ENCODE measurements at regions not wholly inside any gene's neighbourhood (a gene's known extent, or its start where the extent isn't known, plus 50 kb on each side); places are given as distances from the start of the nearest gene placed in this dataset.
A peak's percentile ranks its signal among the peaks of the same experiment; 100 is the strongest.
"Not testable (repeated sequence)": the region's sequence is repeated elsewhere in the genome, so short reads cannot be mapped to it uniquely, and the experiment has no call there.

DNA sequence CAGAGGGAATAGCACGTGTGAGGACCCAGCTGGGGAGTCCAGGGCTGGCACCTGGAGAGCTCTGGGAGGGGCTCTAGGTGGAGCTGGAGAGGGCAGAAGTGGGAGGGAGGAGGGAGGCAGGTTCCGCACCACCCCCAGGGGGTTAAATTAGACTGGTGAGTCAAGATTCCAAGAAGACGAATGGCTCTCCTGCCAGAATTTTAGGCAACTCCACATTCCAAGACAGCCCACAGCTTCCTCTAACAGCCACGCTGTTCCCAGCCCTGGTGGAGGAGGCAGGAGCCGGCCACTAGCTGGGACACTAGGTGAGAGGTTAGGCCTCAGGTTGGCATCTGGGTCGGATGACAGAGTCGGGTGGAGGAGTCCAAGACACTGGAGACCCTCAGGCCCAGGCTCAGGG lies 60.2 kb downstream of the TFAP2C start:
- Mint-ChIP-seq H3K4me3 (no peak overlapping the region), H3K36me3 (no peaks in the 10 kb centered on the region), H3K4me1 (ENCODE audit: low read depth in 2 of 2) (no peaks in the 10 kb centered on the region), H3K27me3 (peaks cover 0 to 4% of the 10 kb centered on the region in 2 donors), H3K9me3 (no peaks in the 10 kb centered on the region), H3K27ac (no peak overlapping the region)
- DNase-seq (ENCODE audit: low spot score) (no peak), ATAC-seq (peak in 1 of 2 donors; percentile 48)

DNA sequence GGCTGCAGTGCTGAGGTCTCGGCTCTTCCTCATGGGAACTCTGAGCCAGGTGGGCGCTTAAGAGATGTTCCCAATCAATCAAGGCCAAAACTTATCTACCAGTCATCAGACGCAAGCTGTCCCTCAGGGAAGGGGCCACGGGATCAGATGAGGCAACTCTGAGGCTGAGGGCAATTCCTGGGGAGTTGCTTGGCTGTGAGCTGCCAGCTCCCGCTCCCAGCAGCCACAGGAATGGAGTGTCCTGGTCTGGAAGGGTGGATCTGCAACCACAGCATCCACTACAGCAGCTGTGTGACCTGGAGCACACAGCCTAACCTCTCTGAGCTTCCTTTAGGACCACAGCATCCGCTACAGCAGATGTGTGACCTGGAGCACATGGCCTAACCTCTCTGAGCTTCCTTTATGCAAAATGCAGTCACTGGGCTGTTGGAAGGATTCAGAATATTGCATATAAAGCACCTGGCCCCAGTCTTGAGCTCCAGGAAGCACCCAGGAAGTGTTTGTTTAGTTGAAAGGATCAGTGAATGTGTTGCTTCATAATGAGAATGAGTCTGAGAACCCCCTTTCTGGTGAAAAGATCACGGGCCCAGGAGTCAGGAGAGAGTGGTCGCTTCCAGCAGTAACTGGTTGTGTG lies 60.9 kb downstream of the TFAP2C start:
- Mint-ChIP-seq H3K27ac (no peak overlapping the region), H3K36me3 (no peaks in the 10 kb centered on the region), H3K4me3 (no peak overlapping the region), H3K4me1 (ENCODE audit: low read depth in 2 of 2) (no peaks in the 10 kb centered on the region), H3K27me3 (peaks cover 0 to 4% of the 10 kb centered on the region in 2 donors), H3K9me3 (no peaks in the 10 kb centered on the region)
- ATAC-seq = no peak
- DNase-seq (ENCODE audit: low spot score) = no peak

DNA sequence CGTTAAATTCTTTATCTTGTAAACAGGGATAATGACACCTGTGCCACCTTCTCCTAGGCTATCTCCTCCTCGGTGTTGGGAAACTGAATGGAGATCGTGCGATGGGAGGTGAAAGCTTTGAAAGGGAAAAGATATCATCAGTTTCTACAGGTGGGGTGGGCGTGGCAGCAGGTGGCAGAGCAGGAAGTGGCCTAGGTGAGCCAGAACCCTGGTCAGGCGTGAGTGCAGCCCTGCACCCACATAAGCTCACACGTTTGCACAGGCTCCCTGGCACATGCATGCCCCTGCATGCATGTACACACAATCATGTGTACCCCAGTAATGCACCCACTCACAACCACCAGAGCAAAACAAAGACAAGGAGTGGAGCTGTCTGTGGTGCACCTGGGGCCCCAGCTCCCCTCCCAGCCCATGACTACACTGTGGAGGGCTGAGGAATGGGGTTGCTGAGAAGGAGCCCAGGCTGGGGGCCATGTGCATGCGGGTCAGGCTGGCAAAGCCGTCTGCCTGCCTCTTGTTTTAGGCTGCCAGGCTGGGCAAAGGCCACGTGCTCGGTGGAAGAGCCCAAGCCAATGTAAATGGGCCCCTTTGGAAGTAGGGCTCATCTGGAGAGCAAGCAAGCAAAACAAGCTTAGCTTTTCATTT lies 61.5 kb downstream of the TFAP2C start:
- Mint-ChIP-seq H3K4me1 (ENCODE audit: low read depth in 2 of 2) (no peaks in the 10 kb centered on the region), H3K27me3 (peaks cover 0 to 4% of the 10 kb centered on the region in 2 donors), H3K27ac (no peak overlapping the region), H3K9me3 (no peaks in the 10 kb centered on the region), H3K36me3 (no peaks in the 10 kb centered on the region), H3K4me3 (no peak overlapping the region)
- ATAC-seq (no peak), DNase-seq (ENCODE audit: low spot score) (no peak)

DNA sequence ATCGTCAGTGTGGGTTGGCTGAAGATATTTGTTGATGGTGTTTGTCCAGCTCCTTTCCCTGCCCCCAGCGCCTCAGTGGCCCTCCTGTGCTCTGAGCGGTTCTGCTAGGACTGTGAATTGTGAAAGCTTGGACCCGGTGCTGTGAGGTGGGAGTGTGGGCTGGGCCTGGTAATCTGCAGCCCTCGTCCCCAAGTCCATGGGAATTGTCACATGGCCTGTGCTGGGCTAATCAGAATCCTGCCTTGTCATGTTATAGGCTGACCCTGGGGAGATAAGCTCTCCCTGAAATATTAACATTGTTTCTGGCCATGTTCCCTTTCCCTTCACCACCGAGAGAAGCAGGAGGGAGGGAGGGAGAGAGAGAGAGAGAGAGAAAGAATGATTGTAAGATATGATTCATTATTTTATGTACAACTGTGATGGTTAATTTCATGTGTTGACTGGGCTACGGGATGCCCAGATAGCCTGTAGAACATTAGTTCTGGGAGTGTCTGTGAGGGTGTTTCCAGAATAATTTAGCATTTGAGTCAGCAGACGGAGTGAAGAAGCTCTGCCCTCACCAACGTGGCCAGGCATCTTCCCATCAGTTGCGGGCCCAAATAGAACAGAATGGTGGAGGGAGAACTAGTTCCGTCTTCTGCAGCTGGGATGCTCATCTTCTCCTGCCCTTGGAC lies 62.4 kb downstream of the TFAP2C start:
- DNase-seq (ENCODE audit: low spot score) (no peak), ATAC-seq (no peak)
- Mint-ChIP-seq H3K4me1 (ENCODE audit: low read depth in 2 of 2) (no peaks in the 10 kb centered on the region), H3K4me3 (no peak overlapping the region), H3K27me3 (peaks cover 0 to 4% of the 10 kb centered on the region in 2 donors), H3K36me3 (no peaks in the 10 kb centered on the region), H3K9me3 (no peaks in the 10 kb centered on the region), H3K27ac (no peak overlapping the region)

DNA sequence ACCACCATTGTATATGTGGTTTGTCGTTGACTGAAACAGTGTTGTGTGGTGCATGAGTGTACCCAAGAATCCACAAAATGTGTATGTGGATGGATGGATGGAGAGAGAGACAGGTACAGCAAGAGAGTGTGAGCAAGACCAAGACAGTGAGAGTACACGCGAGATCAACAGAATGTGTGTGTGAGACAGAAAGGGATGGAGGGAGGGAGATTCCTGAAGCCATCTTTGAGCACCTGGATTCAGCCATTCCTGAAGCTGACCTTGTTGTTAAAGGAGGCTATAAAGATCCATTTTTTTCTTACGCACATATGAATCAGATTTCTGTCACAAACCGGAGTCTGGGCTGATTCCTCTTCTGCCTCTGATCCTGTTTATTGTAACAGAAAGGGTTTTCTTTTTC lies 64.1 kb downstream of the TFAP2C start:
- Mint-ChIP-seq H3K27ac (no peak overlapping the region), H3K27me3 (peaks cover 0 to 4% of the 10 kb centered on the region in 2 donors), H3K4me1 (ENCODE audit: low read depth in 2 of 2) (no peaks in the 10 kb centered on the region), H3K36me3 (no peaks in the 10 kb centered on the region), H3K4me3 (no peak overlapping the region), H3K9me3 (no peaks in the 10 kb centered on the region)
- DNase-seq (ENCODE audit: low spot score) = no peak
- ATAC-seq = no peak

DNA sequence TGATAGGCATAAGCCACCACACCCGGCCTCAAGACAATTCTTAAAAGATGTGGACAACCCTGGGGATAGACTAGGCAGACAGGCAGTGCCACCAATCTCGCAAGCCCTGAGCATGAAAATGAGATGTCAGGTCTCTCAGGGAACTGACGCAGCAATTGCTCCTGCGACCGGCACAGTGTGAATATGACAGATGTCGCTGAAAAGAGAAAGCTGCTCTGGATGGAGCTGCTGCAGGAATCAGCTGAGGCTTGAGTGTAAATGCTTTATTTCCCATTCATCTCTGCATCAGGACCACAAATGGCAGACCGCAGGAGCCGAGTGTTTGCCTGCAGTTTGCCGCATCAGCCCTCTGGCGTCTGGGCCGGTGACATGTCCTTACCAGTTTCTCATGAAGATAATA lies 68.4 kb downstream of the TFAP2C start:
- Mint-ChIP-seq H3K4me1 (ENCODE audit: low read depth in 2 of 2) (no peaks in the 10 kb centered on the region), H3K9me3 (no peaks in the 10 kb centered on the region), H3K4me3 (no peak overlapping the region), H3K36me3 (no peaks in the 10 kb centered on the region), H3K27ac (no peak overlapping the region), H3K27me3 (peaks cover 0 to 8% of the 10 kb centered on the region in 2 donors)
- no peak for DNase-seq (ENCODE audit: low spot score)
- ATAC-seq = no peak

DNA sequence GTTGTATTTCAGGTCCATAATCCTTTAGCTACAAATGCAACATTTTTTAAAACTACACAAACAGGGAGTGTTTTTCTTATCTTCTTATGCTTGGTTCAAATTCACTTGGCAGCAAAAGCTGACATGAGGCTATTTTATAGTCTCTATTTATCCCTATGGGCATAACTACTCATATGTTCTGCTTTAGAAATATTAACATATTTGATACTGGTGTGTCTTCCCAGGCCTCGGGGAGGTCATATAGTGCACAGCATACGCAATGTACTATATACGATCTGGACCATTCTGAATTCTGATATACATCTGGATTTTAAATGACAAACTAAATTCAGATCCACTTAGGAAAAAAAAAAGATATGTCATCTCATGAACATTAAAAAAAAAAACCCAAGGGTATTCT lies 69.2 kb downstream of the TFAP2C start:
- H3K4me3 Mint-ChIP-seq = no peak overlapping the region
- DNase-seq (ENCODE audit: low spot score) = no peak
- H3K27me3 Mint-ChIP-seq = peaks cover 0 to 8% of the 10 kb centered on the region in 2 donors
- no peak for ATAC-seq
- no peaks in the 10 kb centered on the region for H3K4me1 Mint-ChIP-seq (ENCODE audit: low read depth in 2 of 2)
- no peak overlapping the region for H3K27ac Mint-ChIP-seq
- no peaks in the 10 kb centered on the region for H3K9me3 Mint-ChIP-seq
- H3K36me3 Mint-ChIP-seq = no peaks in the 10 kb centered on the region

DNA sequence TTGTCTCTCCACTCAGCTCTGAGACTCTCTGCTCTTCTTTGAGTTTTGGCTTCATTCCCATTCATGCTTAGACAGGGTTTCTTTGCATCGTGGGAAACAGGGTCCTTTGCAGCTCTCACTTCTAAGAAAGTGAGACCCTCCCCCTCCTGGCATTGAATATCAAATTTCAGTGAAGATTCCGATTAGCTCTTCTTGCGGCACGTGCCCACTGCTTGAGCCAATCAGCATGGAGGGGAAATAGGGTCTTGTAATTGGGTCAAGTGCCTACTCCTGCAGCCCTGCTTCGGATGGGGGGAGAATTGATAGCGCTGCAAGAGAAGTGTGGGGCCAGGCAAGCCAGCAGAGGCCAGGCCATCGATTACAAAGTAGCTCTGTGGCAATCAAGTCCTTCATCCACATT lies 69.6 kb downstream of the TFAP2C start:
- no peaks in the 10 kb centered on the region for H3K4me1 Mint-ChIP-seq (ENCODE audit: low read depth in 2 of 2)
- ATAC-seq (no peak), DNase-seq (ENCODE audit: low spot score) (no peak)
- no peaks in the 10 kb centered on the region for H3K9me3 Mint-ChIP-seq
- H3K27ac Mint-ChIP-seq = no peak overlapping the region
- H3K4me3 Mint-ChIP-seq = no peak overlapping the region
- no peaks in the 10 kb centered on the region for H3K36me3 Mint-ChIP-seq
- H3K27me3 Mint-ChIP-seq = peaks cover 0 to 8% of the 10 kb centered on the region in 2 donors

DNA sequence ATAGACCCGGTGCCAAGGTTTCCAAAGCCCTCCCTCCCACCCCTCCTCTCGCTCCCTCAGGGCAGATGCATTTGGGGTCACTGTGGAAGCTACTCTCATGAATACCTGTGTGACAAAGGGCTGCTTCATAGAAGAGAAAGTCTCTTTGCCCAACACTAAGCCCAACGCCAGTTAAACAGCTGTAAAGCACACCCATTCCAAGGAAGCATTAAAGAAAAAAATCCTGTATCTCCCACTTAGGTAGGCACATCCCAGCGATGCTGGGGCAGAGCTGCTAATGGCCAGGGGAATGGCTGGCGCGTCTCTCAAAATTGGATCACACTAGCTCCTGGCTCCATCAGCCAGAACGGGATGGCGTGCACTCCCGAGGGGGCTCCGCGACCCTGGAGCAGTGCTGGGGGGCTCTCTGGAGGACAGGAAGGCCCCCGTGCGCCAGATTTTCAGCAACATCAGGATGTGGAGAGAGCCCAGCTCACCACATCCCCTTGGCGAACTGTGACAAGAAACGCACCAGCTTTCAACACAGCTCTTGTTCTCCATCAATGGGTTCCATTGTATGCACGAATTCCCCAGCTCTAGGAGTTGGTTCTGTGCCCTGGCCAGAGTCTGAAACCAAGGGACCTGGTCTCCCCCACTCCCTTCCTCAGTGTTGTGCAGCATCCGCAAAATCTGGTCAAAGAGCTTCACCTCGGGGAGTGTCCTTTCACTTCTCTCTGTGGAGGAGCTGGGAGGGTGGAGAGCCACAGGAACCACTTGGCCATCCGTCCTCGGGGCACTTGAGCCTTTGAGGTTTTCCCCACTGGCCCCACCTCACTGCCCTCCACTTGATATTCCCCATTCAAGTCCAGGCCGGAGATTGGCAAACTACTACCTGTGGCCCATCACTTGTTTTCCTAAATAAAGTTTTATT lies 74.1 kb downstream of the TFAP2C start:
- H3K9me3 Mint-ChIP-seq = no peaks in the 10 kb centered on the region
- H3K4me1 Mint-ChIP-seq (ENCODE audit: low read depth in 2 of 2) = no peaks in the 10 kb centered on the region
- no peak overlapping the region for H3K27ac Mint-ChIP-seq
- no peak overlapping the region for H3K4me3 Mint-ChIP-seq
- H3K36me3 Mint-ChIP-seq = no peaks in the 10 kb centered on the region
- DNase-seq (ENCODE audit: low spot score) (no peak), ATAC-seq (no peak)
- H3K27me3 Mint-ChIP-seq = peaks cover 3 to 15% of the 10 kb centered on the region in 2 donors

DNA sequence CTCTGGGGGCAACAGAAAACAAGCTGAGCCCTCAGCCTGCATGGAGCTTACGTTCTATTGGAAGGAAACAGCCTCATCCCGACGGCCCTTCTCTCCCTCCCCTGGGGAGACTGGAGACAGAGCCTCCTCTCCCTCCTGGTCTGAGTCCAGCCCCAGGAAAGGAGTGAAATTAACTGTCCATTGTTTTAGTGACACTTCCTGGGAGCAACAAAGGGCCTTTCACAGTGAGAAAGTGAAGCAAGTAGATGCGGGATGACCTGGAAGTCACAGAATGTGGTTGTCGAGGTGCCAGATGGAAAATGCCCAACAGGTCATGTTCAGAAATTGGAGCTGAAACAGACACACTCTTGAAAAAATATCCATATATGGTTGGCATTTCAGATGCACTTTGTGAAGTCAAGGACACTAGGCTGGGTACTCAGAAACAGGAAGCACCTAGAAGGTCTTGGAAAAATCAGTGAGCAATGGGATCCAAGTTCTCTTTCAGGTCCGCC lies 77.8 kb downstream of the TFAP2C start:
- H3K27me3 Mint-ChIP-seq = peaks cover 5 to 7% of the 10 kb centered on the region in 2 donors
- ATAC-seq (no peak), DNase-seq (ENCODE audit: low spot score) (no peak)
- H3K27ac Mint-ChIP-seq = no peak overlapping the region
- H3K4me3 Mint-ChIP-seq = no peak overlapping the region
- no peaks in the 10 kb centered on the region for H3K9me3 Mint-ChIP-seq
- no peaks in the 10 kb centered on the region for H3K4me1 Mint-ChIP-seq (ENCODE audit: low read depth in 2 of 2)
- no peaks in the 10 kb centered on the region for H3K36me3 Mint-ChIP-seq

DNA sequence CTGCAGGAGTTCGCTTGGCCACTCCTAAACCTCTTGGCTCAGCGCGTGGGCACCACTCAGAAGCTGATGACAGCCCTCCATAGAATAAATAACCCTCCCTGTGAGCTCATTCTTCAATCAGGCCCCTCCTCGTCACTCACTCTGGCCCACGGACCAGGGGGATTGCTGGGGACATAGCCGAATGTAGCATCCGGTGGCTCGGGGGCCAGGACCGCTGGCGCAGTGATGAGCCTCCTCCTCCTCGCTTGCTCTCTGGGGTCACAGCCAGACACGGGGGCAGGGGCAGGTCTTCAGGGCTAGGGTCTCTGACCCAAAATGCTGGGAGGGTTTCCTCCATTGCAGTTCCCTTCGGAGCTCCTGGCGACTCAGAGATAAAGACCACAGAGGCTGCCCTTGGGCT lies 79.9 kb downstream of the TFAP2C start:
- Mint-ChIP-seq H3K9me3 (no peaks in the 10 kb centered on the region), H3K27me3 (peaks cover 5 to 7% of the 10 kb centered on the region in 2 donors), H3K36me3 (no peaks in the 10 kb centered on the region), H3K27ac (no peak overlapping the region), H3K4me1 (ENCODE audit: low read depth in 2 of 2) (no peaks in the 10 kb centered on the region), H3K4me3 (no peak overlapping the region)
- ATAC-seq (no peak), DNase-seq (ENCODE audit: low spot score) (no peak)

DNA sequence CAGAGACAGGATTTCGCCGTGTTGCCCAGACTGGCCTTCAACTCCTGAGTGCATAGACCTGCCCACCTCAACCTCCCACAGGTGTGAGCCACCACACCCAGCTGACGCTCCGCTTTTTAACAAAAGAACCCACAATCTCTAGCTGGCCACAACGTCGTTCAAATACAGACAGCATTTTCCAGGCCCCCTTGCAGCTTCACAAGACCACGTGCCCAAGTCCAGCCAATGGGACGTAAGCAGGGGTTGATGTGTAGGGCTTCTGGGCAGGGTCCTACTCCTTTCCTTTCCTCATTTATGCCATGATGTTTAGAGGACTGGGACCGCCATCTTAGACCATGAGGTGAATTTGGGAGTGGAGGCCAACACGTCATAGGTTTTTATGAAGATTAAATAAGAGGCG lies 81.0 kb downstream of the TFAP2C start:
- H3K27ac Mint-ChIP-seq = no peak overlapping the region
- no peaks in the 10 kb centered on the region for H3K4me1 Mint-ChIP-seq (ENCODE audit: low read depth in 2 of 2)
- H3K36me3 Mint-ChIP-seq = no peaks in the 10 kb centered on the region
- H3K9me3 Mint-ChIP-seq = no peaks in the 10 kb centered on the region
- ATAC-seq (no peak), DNase-seq (ENCODE audit: low spot score) (no peak)
- H3K4me3 Mint-ChIP-seq = no peak overlapping the region
- H3K27me3 Mint-ChIP-seq = peaks cover 5 to 7% of the 10 kb centered on the region in 2 donors

DNA sequence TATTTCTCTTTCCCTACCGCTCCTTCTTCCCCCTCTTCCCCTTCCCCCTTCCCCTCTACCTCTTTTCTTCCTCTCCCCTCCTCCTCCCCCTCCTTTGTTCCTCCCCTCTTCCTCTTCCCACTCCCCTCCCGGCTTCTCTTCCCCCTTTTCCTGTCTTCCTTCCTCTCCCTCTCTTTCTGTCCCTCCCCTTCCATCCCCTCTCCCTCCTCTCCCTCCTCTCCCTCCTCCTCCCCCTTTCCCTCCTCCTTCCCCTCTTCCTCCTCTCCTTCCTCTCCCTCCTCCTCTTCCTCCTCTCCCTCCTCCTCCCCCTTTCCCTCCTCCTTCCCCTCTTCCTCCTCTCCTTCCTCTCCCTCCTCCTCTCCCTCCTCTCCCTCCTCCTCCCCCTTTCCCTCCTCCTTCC lies 81.5 kb downstream of the TFAP2C start:
- H3K27me3 Mint-ChIP-seq = peaks cover 8 to 10% of the 10 kb centered on the region in 2 donors
- H3K27ac Mint-ChIP-seq; ATAC-seq; H3K9me3 Mint-ChIP-seq; H3K4me3 Mint-ChIP-seq; DNase-seq (ENCODE audit: low spot score); H3K4me1 Mint-ChIP-seq (ENCODE audit: low read depth in 2 of 2); H3K36me3 Mint-ChIP-seq: not testable (repeated sequence)
